IMR-90 (cell line): ENCODE measurements at regions not wholly inside any gene's neighbourhood (a gene's known extent, or its start where the extent isn't known, plus 50 kb on each side); places are given as distances from the start of the nearest gene placed in this dataset.

ENCODE experiments used
- ATAC-seq: fragments of 200-7000 bp; cut with Tn5 transposase; 2 replicates; pipeline ENCODE4 v1.9.1; 2020; ENCODE audit warnings: low read depth, mild to moderate bottlenecking, moderate library complexity
- BruUV-seq: library from RNA; stranded (reverse); fragments of 400-500 nt; replicated peaks from 2 replicates; lab custom pipeline; 2021; lab: Mats Ljungman, UMichigan
- CTCF ChIA-PET: fragments of 300-600 bp; formaldehyde crosslinking; extraction: SDS; loops from one replicate; lab custom pipeline; 2021; ENCODE audit warnings: antibody characterized with exemption; lab: Yijun Ruan, JAX
- POLR2A ChIA-PET: fragments of 300-600 bp; sonication (Branson Sonifier 250); formaldehyde crosslinking; loops from one replicate; lab custom pipeline; 2022; ENCODE audit warnings: antibody characterized with exemption; ENCODE audit not compliant: unreplicated experiment; lab: Charles Lee
- DNase-seq: peaks from one replicate; pipeline ENCODE4 v3.0.0; 2013
- H2AFZ ChIP-seq: replicated peaks from 2 replicates; pipeline ENCODE3; 2013; ENCODE audit warnings: low read length, mild to moderate bottlenecking; ENCODE audit not compliant: poor library complexity
- H2AK5ac ChIP-seq: 2 replicates; pipeline ENCODE4 v1.6.1; 2013; ENCODE audit warnings: low read depth, low read length, inconsistent platforms
- H2AK9ac ChIP-seq: replicated peaks from 2 replicates; pipeline ENCODE3; 2013; ENCODE audit warnings: mild to moderate bottlenecking, low read depth, low read length, moderate library complexity; ENCODE audit not compliant: poor library complexity
- H2BK120ac ChIP-seq: 2 replicates; pipeline ENCODE4 v1.6.1; 2013; ENCODE audit warnings: low read depth, low read length, inconsistent platforms
- H2BK15ac ChIP-seq: 3 replicates; pipeline ENCODE4 v1.6.1; 2013; ENCODE audit warnings: low read depth, low read length, inconsistent platforms
- H2BK20ac ChIP-seq: 2 replicates; pipeline ENCODE4 v1.6.1; 2013; ENCODE audit warnings: low read depth, mild to moderate bottlenecking, inconsistent platforms, low read length, moderate library complexity
- H2BK5ac ChIP-seq: 2 replicates; pipeline ENCODE4 v1.6.1; 2013; ENCODE audit warnings: mild to moderate bottlenecking, low read depth, low read length, inconsistent platforms; ENCODE audit not compliant: poor library complexity, severe bottlenecking
- H3K14ac ChIP-seq: replicated peaks from 2 replicates; pipeline ENCODE4 v1.6.1; 2013; ENCODE audit warnings: low read depth, low read length, inconsistent platforms
- H3K18ac ChIP-seq: 2 replicates; pipeline ENCODE4 v1.6.1; 2013; ENCODE audit warnings: low read depth, low read length, control low read depth
- H3K23ac ChIP-seq: 2 replicates; pipeline ENCODE4 v1.6.1; 2013; ENCODE audit warnings: low read depth, low read length, inconsistent platforms
- H3K27ac ChIP-seq: 2 replicates; pipeline ENCODE4 v1.5.1; 2013; ENCODE audit warnings: mild to moderate bottlenecking, control low read depth, low read length; ENCODE audit not compliant: insufficient read depth
- H3K27me3 ChIP-seq: 2 replicates; pipeline ENCODE4 v1.6.1; 2013; ENCODE audit warnings: low read length; ENCODE audit not compliant: control insufficient read depth, insufficient read depth
- H3K36me3 ChIP-seq: 2 replicates; pipeline ENCODE4 v1.6.1; 2013; ENCODE audit warnings: low read length, mixed read lengths; ENCODE audit not compliant: control insufficient read depth, insufficient read depth
- H3K4ac ChIP-seq: 2 replicates; pipeline ENCODE4 v1.6.1; 2013; ENCODE audit warnings: low read depth, low read length, inconsistent platforms
- H3K4me1 ChIP-seq: 2 replicates; pipeline ENCODE4 v1.6.1; 2013; ENCODE audit warnings: low read length, mixed read lengths; ENCODE audit not compliant: control insufficient read depth, insufficient read depth
- H3K4me2 ChIP-seq: 2 replicates; pipeline ENCODE4 v1.6.1; 2013; ENCODE audit warnings: low read depth, mild to moderate bottlenecking, control low read depth, low read length, moderate library complexity
- H3K4me3 ChIP-seq: 2 replicates; pipeline ENCODE4 v1.5.1; 2013; ENCODE audit warnings: low read depth, mild to moderate bottlenecking, control low read depth, low read length, moderate library complexity; ENCODE audit not compliant: insufficient read depth
- H3K56ac ChIP-seq: 2 replicates; pipeline ENCODE4 v1.6.1; 2013; ENCODE audit warnings: low read length, inconsistent platforms; ENCODE audit not compliant: insufficient read depth; ENCODE audit errors: extremely low read depth
- H3K79me1 ChIP-seq, 2 experiments: 2 replicates each; pipeline ENCODE4 v1.6.1; 2013; ENCODE audit warnings: low read length in 2 of 2, inconsistent platforms in 1 of 2, low read depth in 1 of 2
- H3K9ac ChIP-seq: 2 replicates; pipeline ENCODE4 v1.6.1; 2013; ENCODE audit warnings: low read depth, low read length, control low read depth
- H3K9me1 ChIP-seq: 2 replicates; pipeline ENCODE4 v1.6.1; 2013; ENCODE audit warnings: low read length, inconsistent platforms; ENCODE audit not compliant: insufficient read depth
- H3K9me3 ChIP-seq: 2 replicates; pipeline ENCODE4 v1.6.1; 2013; ENCODE audit warnings: low read length; ENCODE audit not compliant: control insufficient read depth, insufficient read depth
- H4K20me1 ChIP-seq: 2 replicates; pipeline ENCODE4 v1.6.1; 2013; ENCODE audit warnings: low read length, inconsistent platforms; ENCODE audit not compliant: insufficient read depth
- H4K5ac ChIP-seq: 2 replicates; pipeline ENCODE4 v1.6.1; 2013; ENCODE audit warnings: mild to moderate bottlenecking, low read depth, low read length, control low read depth
- H4K8ac ChIP-seq, 2 experiments: 2 replicates each; pipeline ENCODE4 v1.6.1; 2013; ENCODE audit warnings: low read depth in 2 of 2, low read length in 2 of 2, control low read depth in 1 of 2, inconsistent platforms in 1 of 2
- H4K91ac ChIP-seq: 2 replicates; pipeline ENCODE4 v1.6.1; 2013; ENCODE audit warnings: low read depth, low read length, inconsistent platforms; ENCODE audit not compliant: insufficient read depth
- BHLHE40 ChIP-seq: fragments of 150-350 bp; IDR thresholded peaks from 2 replicates; pipeline ENCODE4 v1.6.1; 2016; ENCODE audit warnings: mild to moderate bottlenecking, low read depth, low read length
- CEBPB ChIP-seq: IDR thresholded peaks from 2 replicates; pipeline ENCODE4 v1.6.1; 2012; ENCODE audit warnings: low read depth, low read length, improper control_type of control experiment
- CHD1 ChIP-seq: IDR thresholded peaks from 2 replicates; pipeline ENCODE4 v1.6.1; 2012; ENCODE audit warnings: low read depth, low read length, improper control_type of control experiment
- CTCF ChIP-seq: conservative IDR thresholded peaks from 2 replicates; pipeline ENCODE4 v1.5.1; 2012; ENCODE audit warnings: mild to moderate bottlenecking, low read depth, low read length, improper control_type of control experiment
- ELK1 ChIP-seq: fragments of 150-350 bp; IDR thresholded peaks from 2 replicates; pipeline ENCODE4 v1.6.1; 2016; ENCODE audit warnings: low read depth, mild to moderate bottlenecking, low read length, moderate library complexity, borderline replicate concordance
- FOS ChIP-seq: fragments of 150-350 bp; IDR thresholded peaks from 2 replicates; pipeline ENCODE4 v1.6.1; 2016; ENCODE audit warnings: low read depth, low read length
- MAFK ChIP-seq: IDR thresholded peaks from 2 replicates; pipeline ENCODE4 v1.6.1; 2012; ENCODE audit warnings: low read depth, low read length, improper control_type of control experiment
- MAZ ChIP-seq: IDR thresholded peaks from 2 replicates; pipeline ENCODE4 v1.6.1; 2012; ENCODE audit warnings: low read depth, mild to moderate bottlenecking, low read length, improper control_type of control experiment, moderate library complexity, borderline replicate concordance
- MXI1 ChIP-seq: IDR thresholded peaks from 2 replicates; pipeline ENCODE4 v1.6.1; 2012; ENCODE audit warnings: low read depth, mild to moderate bottlenecking, low read length, moderate library complexity, borderline replicate concordance
- NFE2L2 ChIP-seq: fragments of 150-350 bp; IDR thresholded peaks from 2 replicates; pipeline ENCODE4 v1.6.1; 2016; ENCODE audit warnings: low read depth, mild to moderate bottlenecking, low read length
- POLR2A ChIP-seq: IDR thresholded peaks from 2 replicates; pipeline ENCODE4 v1.6.1; 2012; ENCODE audit warnings: mild to moderate bottlenecking, low read depth, low read length
- RAD21 ChIP-seq: IDR thresholded peaks from 2 replicates; pipeline ENCODE4 v1.6.1; 2012; ENCODE audit warnings: low read length, improper control_type of control experiment
- RCOR1 ChIP-seq: IDR thresholded peaks from 2 replicates; pipeline ENCODE4 v1.6.1; 2012; ENCODE audit warnings: mild to moderate bottlenecking, low read length, improper control_type of control experiment; ENCODE audit not compliant: insufficient replicate concordance
- RFX5 ChIP-seq: IDR thresholded peaks from 2 replicates; pipeline ENCODE4 v1.8.0; 2012; ENCODE audit warnings: low read depth, mild to moderate bottlenecking, low read length, moderate library complexity
- SMC3 ChIP-seq: fragments of 150-350 bp; IDR thresholded peaks from 2 replicates; pipeline ENCODE4 v1.6.1; 2016; ENCODE audit warnings: low read depth, mild to moderate bottlenecking, antibody characterized with exemption, low read length, moderate library complexity
- WGBS, 2 experiments: methylation state at CpG; one replicate each; pipeline versions ENCODE4 v1.1.5 to v1.1.7; 2013; ENCODE audit warnings: missing lambda C conversion rate in 2 of 2; ENCODE audit not compliant: insufficient read length in 1 of 2; ENCODE audit errors: extremely low coverage in 2 of 2; 5-methylcytosine and 5-hydroxymethylcytosine counted together
- dilution Hi-C: fragments of 300-500 bp; cut with HindIII; formaldehyde crosslinking; loops from one replicate; pipeline ENCODE4 v1.14.3; 2018; ENCODE audit warnings: low sequenced_read_pairs; ENCODE audit not compliant: unreplicated experiment
- in situ Hi-C: fragments of 300-500 bp; cut with MboI; formaldehyde crosslinking; loops from 3 replicates; pipeline ENCODE4 v1.14.3; 2019; ENCODE audit warnings: low sequenced_read_pairs, inconsistent platforms, mixed read lengths
- intact Hi-C: fragments of 100-400 bp; cut with micrococcal nuclease; formaldehyde crosslinking; loops from 2 replicates; pipeline ENCODE4 v1.10.0; 2022
- TF ChIP-seq, protein P1 (sequence below): fragments of 150-350 bp; IDR thresholded peaks from 2 replicates; pipeline ENCODE4 v1.6.1; 2017; ENCODE audit warnings: mild to moderate bottlenecking, antibody characterized with exemption, low read length, low read depth

DNA sequence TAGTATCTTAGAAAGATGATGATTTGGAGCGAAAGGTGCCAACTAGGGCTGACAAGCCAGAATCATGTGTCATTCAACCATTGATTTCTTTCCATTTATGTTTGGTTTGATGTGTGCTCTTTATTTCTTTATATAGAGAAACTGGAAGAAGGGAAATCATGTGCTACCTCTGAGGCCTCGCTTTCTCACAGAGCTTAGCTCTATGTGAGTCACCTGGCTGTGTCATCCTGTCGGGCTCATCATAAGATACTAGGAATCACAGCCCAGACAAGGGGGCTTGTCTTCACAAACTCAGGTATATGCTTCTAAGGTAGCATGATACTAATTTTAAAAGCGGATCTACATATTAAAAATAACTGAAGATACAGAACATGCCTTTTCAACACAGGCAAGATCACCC lies 81.7 kb upstream of the GPM6B start:
- intact Hi-C loops: no loop called here
- H2BK120ac ChIP-seq: no peak overlapping the region
- H2BK15ac ChIP-seq: no peak overlapping the region
- H3K18ac ChIP-seq: peak overlapping the region; percentile 43; the same call in 1 of the 2 replicates
- no peak overlapping the region for H4K91ac ChIP-seq
- WGBS, 2 experiments: no CpG with 5 or more reads among the region's 4 CpGs
- H3K27me3 ChIP-seq: peaks cover 3% of the 10 kb centered on the region; the same call in 1 of the 2 replicates
- DNase-seq: peak; percentile 71
- H3K4ac ChIP-seq: no peak overlapping the region
- H2BK5ac ChIP-seq: no peak overlapping the region
- H3K4me1 ChIP-seq: peaks cover 2% of the 10 kb centered on the region; the same call in 1 of the 2 replicates
- H3K36me3 ChIP-seq: no peaks in the 10 kb centered on the region
- in situ Hi-C loops: no loop called here
- no peaks in the 10 kb centered on the region for H3K79me1 ChIP-seq
- H3K9me3 ChIP-seq: no peaks in the 10 kb centered on the region
- H2AK9ac ChIP-seq: no peak overlapping the region
- H2AFZ ChIP-seq: no peak overlapping the region
- ChIA-PET CTCF (no interaction called here), POLR2A (no interaction called here)
- H2BK20ac ChIP-seq: no peak overlapping the region
- no peaks in the 10 kb centered on the region for H4K20me1 ChIP-seq
- no peak for TF ChIP-seq CHD1
- no peak for TF ChIP-seq MXI1
- no peak for TF ChIP-seq MAZ
- TF ChIP-seq CEBPB: no peak
- no peak for TF ChIP-seq FOS
- no peak for TF ChIP-seq BHLHE40
- no peak for TF ChIP-seq RCOR1
- no peak for TF ChIP-seq NFE2L2
- TF ChIP-seq POLR2A: no peak
- TF ChIP-seq, protein P1, sequence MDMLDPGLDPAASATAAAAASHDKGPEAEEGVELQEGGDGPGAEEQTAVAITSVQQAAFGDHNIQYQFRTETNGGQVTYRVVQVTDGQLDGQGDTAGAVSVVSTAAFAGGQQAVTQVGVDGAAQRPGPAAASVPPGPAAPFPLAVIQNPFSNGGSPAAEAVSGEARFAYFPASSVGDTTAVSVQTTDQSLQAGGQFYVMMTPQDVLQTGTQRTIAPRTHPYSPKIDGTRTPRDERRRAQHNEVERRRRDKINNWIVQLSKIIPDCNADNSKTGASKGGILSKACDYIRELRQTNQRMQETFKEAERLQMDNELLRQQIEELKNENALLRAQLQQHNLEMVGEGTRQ: no peak
- TF ChIP-seq RFX5: no peak
- TF ChIP-seq CTCF: no peak
- no peak for TF ChIP-seq SMC3
- TF ChIP-seq RAD21: no peak
- TF ChIP-seq MAFK: no peak
- TF ChIP-seq ELK1: no peak
- dilution Hi-C loops: no loop called here
- no peak overlapping the region for H3K4me3 ChIP-seq
- no peak overlapping the region for H3K4me2 ChIP-seq
- no peak overlapping the region for H3K14ac ChIP-seq
- H3K27ac ChIP-seq: no peak overlapping the region
- ATAC-seq: no peak
- H3K56ac ChIP-seq: no peak overlapping the region
- no peak overlapping the region for H4K8ac ChIP-seq
- H2AK5ac ChIP-seq: no peak overlapping the region
- H3K23ac ChIP-seq: no peak overlapping the region
- no peak overlapping the region for H3K9ac ChIP-seq
- H3K9me1 ChIP-seq: no peaks in the 10 kb centered on the region; the same call in 1 of the 2 replicates
- BruUV-seq: no TSS peak
- no peak overlapping the region for H4K5ac ChIP-seq
